GM19455 (cell line): ENCODE measurements at regions not wholly inside any gene's neighbourhood (a gene's known extent, or its start where the extent isn't known, plus 50 kb on each side); places are given as distances from the start of the nearest gene placed in this dataset.
"Not testable (repeated sequence)": the region's sequence is repeated elsewhere in the genome, so short reads cannot be mapped to it uniquely, and the experiment has no call there.

Experiments used
- ATAC-seq: cut with Tn5 transposase; IDR thresholded peaks from one replicate; pipeline ENCODE4 v1.9.1; 2021; ENCODE audit not compliant: unreplicated experiment

DNA sequence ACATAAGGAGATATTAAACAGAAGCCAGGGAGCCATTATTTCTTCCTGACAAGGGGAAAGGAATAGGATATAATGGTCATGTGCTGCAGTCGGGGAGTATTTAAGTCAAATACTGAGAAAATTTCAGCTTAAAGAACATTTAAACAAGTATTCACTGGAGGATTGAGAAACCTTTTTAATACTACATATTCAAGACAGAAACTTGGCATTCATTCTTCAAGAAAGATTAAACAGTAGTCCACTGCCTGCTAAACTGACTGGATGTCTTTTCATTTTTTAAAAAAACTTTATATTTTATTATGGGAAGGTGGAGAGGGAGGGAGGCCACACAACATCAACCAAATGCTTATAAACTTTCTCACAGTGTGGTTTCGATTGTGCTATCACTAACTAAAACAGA is 107.4 kb upstream of the CBLB start:
- no peak for ATAC-seq

DNA sequence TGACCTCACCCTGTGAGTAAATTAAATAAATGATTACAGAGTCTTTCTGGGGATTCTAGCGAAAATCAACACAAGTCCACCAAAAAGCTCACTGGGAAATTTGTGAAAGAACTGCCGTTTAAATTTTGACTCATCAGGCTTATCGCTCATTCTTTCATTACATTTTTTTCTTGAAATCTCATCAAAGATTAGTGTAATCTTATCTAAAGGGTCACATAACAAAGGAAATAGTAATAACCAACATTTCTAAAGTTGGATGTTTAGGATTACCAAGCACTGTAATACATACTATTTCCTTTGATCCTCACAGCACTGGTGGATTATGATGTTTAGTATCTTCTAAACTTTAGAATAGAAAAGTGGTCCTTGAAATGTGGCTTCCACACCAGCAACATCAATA is 111.1 kb upstream of the CBLB start:
- ATAC-seq, result no peak

DNA sequence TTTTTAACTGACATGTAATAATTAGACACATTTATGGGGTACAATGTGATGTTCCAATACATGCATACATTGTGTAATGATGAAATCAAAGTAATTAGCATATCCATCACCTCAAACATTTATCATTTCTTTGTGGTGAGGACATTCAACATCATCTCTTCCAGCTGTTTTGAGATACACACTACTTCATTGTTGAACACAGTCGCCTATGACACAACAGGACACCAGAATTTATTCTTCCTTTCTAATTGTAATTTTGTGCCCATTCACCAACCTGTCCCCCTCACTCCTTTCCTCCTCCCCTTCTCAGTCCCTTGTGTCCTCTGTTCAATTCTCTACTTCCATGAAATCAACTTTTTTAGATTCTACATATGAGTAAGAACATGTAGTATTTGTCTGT is 113.4 kb upstream of the CBLB start:
- ATAC-seq, result no peak

DNA sequence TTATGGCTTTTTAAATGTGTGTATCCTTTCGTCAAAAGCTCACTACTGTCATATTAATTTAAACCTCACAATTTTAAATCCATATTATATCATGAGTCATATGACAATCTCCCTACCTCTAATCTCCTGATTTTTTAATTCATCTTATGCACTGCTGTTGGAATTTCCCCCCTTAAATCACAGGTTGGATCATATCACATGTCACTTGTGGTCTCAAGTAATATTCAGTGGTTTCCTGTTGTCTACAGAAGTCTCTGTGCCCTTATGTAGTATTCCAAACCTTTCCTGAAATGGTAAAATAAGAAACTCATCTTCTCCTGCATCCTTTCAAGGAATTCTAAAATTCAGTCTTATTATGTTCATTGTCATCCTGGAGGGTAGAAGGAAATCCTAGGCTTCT is 116.0 kb upstream of the CBLB start:
- ATAC-seq, result no peak

DNA sequence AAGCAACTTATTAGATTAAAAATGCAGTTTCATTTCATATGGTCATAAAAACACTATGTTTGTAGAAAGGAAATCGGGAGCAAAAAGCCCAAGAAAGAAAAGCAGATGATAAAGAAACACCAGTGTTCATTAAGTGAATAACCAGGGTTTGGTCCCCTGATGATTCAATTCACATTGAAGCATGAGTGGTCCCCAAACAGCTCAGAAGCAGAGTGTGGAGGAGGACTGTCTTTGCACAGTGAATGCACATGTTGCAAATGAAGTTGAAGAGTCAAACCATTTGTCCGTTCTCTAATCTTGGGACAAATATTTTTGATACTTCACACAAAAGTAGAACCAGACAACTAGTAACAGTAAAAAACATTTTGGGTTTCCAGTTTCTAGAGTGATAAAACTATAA is 117.5 kb upstream of the CBLB start:
- ATAC-seq, result not testable (repeated sequence)

DNA sequence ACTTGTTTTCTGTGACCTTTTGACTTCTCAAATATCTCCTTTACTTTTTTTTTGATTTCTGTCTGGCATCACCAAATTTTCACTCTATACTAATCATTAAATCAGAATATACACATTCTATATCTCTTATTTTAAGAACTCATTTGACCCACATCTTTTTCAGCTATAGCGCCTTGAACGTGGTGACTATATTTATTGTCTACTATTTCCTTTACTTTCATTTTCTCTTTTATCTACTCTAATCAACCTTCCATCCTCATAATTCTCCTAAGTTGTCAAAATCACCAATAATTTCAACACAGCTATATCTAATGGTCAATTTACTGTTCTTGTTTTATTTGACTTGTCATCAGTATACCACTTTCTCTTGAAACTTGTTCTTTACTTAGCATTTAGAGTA is 119.0 kb upstream of the CBLB start:
- no peak for ATAC-seq

DNA sequence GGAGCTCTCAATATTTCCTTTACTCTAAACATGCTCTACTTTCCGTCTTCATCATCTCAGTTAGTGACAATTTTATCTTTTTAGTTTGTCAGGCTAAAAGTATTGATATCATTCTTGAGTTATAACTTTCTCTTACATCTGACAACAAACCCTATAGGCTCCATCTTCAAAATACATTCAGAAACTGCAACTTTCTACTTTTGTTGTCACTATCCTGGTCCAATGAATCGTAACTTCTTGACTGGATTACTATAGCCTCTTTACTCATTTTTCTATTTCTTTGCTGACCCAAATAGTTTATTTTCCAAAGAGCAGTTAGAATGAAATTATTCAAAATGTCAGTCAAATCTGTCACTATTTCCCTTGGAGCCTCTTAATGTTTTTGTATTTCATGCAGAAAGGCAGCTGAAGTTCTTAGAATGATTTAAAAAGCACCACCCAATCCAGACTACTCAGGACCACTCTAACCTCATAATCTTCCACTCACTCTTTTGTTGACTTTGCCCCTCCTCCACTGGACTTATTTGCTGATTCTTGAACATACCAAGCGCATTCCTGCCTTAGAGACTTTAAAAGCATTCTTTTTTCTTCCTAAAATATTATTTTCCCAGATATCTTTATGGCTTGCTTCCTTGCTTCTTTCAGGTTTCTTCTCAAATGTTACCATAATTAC is 119.9 kb upstream of the CBLB start:
- ATAC-seq, result no peak

DNA sequence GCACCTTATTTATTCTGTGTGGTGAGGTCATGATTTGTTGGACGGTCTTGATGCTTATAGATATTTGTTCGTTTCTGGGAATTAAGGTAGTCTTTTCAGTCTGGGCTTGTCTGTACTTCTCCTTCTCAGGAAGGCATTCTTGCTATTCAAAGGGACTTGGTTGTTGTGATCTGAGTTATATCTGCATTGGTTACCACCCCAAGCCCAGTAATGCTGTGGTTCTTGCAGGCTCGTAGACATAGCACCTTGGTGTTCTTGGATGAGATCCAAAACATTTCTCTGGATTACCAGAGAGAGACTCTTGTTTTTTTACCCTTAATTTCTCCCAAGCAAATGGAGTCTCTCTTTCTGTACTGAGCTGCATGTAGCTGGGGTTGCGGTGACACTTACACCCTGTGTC is 128.0 kb upstream of the CBLB start:
- no peak for ATAC-seq

DNA sequence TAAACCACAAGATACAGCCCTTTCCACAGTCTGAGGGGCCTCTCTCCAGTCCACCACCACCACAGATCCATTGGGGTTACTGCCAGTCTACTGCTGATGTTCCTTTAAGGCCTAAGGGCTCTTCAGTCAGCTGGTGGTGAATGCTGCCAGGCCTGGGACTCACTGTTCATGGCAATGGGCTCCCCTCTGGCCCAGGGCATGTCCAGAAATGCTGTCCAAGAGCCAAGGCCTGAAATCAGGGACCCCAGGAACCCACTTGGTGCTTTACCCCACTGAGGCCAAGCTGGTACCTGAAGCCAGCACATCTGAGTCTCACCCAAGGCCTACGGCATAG is 128.6 kb upstream of the CBLB start:
- no peak for ATAC-seq

DNA sequence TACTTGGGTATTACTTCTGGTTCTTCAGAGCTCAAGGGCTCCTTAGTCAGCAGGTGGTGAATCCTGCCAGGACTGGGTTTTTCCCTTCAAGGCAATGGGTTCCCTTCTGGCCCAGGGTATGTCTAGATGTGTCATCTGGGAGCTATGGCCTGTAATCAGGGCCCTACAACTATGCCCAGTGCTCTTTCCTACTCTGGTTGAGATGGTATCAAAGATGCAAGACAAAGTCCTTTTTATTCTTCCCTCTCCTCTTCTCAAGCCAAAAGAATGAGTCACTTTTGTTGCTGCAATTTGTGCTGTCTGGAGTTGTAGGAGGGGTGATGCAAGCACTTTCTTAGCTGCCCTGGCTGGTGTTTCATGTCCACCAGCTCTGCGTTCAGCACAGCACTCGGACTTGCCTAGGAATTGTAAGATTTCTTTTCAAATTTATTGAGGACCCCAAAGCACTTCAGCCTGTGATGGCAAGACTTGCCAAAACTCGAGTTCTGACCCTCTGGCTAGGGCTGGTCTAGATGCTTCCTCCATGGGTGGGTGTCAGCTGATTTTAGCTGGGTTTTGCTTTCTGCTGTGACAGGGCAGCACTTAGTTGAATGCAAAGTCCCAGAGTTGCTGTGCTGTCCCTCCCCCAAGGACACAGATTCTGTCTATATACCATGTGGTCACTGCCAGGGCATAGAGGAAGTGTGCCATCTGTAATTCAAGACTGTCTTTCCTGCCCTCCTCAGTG is 129.2 kb upstream of the CBLB start:
- ATAC-seq, result no peak

DNA sequence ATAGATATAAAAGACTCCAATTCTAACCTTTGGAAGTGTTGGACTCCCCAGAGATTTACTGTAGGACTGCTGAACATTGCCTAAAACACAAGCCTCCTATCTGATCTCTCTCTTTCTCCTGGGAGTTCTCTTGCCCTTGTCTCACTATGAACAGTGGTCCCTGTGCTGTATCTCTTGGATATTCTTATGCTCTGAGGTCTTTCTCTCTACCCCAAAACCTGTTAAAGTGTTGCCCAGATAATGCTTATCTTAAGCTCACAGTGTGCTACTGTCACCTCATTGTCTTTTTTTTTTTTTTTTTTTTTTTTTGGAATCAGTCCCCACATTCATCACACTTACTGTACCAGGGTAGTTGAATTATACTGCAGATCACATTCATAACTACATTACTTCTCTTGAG is 131.0 kb upstream of the CBLB start:
- ATAC-seq, result no peak

DNA sequence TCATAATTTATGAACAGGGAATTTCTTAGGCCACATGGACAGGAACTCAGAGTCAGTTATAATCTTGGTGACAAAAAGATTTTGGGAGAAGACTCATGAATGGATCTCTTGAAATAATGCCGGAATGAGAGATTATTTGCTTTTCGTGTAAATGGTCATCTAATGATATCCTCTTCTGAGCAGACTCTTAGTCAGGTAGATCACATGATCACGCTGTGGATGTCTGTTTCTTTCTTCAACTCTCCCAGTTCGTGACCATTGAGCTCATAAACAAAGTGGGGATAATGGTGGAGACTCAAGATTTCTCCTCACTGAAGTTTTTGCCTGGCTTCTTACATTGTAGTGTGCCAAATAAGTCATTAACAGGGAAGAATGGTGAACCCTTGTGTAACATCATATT is 133.1 kb upstream of the CBLB start:
- ATAC-seq, result no peak

DNA sequence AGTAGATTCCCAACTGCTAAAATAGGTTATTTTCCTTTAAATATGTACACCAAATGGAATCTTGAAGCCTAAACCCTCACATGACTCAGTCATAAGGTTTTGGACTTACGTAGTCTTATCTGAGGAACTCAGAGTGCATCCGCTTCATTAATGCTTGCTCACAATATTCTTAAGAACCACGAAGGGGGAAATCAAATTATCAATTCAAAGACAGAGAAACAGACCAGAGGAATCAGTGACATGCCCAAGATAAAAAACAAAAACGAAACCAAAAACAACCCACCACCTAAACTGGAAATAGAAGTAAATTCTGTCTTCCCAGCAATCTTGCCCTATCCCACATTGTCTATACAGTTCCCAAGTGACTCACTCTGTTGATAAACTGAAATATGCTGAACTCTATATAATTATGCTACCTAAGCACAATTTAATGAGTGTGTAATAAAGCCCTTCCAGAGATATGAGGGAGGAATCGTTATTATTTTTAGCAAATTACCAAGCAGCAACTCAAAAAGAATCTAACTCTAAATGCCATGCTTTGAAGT is 135.4 kb upstream of the CBLB start:
- ATAC-seq, result no peak

DNA sequence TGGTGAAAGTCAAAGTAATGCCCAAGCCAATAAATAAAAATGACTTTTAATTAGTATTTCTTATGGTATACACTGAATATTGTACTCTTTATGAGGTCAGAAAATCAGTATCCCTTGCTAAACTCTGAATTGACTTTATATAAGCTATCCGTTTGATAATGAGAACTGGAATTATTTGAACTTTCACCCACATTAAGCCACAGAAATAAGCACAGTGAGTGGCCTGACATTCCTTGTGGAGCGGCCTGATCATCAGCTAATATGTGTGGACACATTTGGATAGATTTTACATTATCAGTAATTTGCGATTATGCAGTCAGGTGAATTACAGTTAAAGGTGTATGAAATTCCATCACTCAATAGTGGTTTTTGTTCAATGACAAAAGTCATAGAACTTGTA is 136.0 kb upstream of the CBLB start:
- no peak for ATAC-seq

DNA sequence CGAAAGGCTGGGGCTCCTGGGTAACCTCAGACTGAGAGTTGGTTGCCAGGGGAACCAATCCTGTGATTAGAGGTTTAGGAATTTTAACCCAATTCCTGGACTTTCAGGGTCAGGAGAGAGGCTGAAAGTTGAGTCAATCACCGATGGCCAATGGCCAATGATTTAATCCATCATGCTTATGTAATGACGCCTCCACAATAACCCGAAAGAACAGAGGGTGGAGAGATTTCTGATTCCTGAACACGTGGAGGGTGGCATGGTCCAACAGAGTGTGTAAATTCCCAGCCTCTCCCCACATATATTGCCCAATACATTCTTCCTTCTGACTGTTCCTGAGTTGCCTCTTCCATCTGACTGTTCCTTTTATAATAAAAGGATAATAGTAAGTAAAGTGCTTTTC is 137.2 kb upstream of the CBLB start:
- no peak for ATAC-seq

DNA sequence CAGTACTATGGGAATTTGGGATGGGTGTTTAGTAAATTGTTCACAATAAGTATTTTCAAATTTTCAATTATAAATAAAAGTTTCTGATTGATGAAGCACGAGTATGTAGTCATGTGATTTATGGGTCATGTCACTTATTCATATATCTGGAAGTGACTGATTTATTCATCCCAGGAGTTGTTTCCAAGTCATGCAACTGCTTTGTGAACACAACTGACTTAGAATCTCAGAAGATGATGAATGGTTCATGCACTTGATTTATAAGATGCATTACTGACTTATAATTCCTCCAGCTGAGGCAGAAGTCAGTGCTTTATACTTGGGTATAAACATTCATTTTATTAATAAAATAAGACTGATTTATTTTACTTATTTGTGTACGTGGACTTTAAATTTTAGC is 137.8 kb upstream of the CBLB start:
- no peak for ATAC-seq

DNA sequence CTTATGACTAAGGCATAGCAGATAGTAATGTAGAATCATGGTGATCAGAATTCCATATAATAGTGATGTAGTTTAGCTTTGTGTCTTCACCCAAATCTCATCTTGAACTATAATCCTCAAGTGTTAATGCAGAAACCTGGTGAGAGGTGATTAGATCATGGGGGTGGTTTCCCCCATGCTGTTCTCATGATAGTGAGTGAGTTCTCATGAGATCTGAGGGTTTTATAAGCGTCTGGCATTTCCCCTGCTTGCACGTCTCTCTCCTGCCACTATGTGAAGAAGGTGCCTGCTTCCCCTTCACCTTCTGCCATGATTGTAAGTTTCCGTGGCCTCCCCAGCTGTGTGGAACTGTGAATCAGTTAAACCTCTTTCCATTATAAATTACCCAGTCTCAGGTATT is 138.7 kb upstream of the CBLB start:
- ATAC-seq, result no peak

DNA sequence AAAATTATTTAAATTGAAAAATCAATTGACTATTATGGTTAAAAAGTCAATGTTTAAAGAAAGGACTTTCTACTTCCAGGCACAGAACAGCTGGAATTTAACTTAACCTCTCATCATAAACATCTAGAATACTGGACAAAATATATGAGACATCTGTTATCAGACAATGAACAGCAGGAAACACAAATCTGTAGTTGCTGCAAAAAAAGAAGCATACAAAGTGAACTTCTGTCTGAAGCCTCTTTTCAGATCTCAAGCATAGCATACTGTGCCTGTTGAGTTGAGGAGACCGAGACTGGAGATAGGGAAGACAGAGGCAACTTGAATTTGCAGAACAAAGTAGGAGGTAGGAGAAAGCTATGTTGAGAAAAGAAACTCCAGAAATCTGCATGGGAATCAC is 140.0 kb upstream of the CBLB start:
- ATAC-seq, result no peak

DNA sequence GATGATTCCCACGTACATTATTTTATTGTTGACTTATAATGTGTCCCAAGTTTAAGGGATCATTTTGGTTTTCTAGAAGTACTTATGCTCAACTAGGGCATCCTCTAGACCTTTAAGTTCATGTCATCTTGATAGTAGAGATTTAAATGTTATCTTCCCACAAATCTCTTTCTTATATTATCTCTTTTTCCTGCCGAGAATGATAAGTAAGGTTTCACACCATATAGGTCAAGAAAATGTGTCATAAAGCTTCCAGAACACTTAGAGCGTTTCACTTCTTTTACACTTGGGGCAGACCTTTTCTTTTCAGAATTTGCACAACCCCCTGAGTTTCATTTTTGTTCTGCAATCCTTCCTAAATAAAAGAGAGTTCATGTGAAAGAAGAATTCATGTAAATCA is 142.0 kb upstream of the CBLB start:
- ATAC-seq, result no peak

DNA sequence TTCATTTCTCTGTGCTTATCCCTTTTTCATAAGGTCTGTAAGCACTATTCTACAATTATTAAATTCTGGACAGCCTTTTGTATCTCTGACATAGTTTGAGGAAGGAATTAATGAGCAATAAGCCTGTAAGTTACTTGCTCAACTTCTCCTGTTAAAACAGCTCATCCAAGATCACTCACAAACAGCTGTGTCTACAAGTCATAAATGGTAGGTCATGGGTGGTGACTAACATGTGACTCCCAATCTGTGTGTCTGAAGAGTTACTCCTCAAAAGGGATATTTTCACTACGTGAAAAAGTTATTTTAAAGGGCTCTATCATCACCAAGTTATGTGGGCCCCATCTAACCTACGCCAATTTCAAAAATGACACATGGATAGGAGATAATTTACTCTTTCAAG is 145.2 kb upstream of the CBLB start:
- ATAC-seq, result no peak

DNA sequence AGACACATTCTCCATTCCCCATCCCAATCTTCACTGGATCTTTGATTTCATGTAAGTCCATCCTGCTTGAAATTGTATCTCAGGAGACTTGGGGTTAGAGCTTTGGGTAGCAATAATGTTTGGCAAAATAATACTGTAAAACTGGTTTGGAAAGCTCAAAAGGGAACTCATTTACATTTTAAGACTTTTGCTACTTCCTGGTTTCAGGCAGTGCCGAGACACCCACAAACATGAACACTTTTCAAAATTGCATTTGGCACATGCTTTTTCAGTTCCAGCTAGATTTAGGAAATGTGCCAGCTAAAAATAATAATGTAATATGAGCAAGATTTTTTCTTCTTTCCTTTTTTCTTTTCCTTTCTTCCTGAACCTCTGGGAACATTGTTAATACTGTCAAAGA is 145.7 kb upstream of the CBLB start:
- ATAC-seq, result no peak

DNA sequence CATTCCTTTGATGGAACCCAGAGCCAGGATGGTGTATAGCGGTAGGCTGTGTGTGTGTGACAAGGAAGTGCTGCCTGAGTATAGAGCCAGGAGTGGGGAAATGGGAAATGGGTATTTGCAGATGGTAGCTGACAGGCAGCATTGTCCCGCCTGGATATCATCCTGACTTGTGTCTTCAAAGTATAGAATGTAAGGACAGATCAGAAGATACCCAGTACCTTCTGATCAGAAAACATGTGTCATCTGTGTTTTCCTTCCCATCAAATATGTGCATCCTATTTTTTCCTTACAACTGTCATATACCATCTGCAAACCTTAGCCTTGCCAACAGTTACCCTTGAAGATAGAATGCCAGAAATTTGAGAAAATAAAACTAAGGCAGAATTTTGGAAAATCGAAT is 146.2 kb upstream of the CBLB start:
- no peak for ATAC-seq

DNA sequence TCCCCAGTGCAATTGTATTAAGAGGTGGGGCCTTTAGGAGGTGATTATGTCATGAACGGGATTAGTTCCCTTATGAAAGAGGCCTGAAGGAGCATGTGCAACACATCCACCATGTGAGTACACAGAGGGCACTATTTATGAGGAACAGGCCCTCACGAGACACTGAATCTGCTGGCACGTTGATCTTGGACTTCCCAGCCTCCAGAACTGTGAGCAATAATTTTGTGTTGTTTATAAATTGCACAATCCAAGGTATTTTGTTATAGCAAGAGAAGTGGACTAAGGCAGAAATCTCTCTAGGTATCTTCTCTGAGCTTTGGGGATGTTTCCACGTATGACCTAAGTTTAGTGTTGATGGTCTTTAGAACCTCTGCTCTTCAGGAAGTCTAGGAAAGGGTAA is 149.3 kb upstream of the CBLB start:
- no peak for ATAC-seq
